Naive thymus-derived CD4-positive, alpha-beta T cell (primary cell): ENCODE measurements at regions not wholly inside any gene's neighbourhood (a gene's known extent, or its start where the extent isn't known, plus 50 kb on each side); places are given as distances from the start of the nearest gene placed in this dataset.

Experiments
- ATAC-seq: fragments of 150-1000 bp; cut with Tn5 transposase; 2 replicates; pipeline ENCODE4 v1.10.0; 2021; ENCODE audit warnings: mild to moderate bottlenecking, moderate library complexity
- CTCF ChIA-PET: fragments of 350-600 bp; sonication (Branson Sonifier 250); formaldehyde crosslinking; loops from one replicate; lab custom pipeline; 2021; ENCODE audit warnings: antibody characterized with exemption; lab: Charles Lee
- POLR2A ChIA-PET: fragments of 350-600 bp; sonication (Branson Sonifier 250); formaldehyde crosslinking; loops from one replicate; lab custom pipeline; 2021; ENCODE audit warnings: antibody characterized with exemption, inconsistent platforms; lab: Charles Lee
- DNase-seq, 9 donors: peaks; one replicate each; pipeline versions ENCODE4 v3.0.0 to v3.0.0-alpha.2; 2020 to 2022; ENCODE audit warnings: mixed read lengths in 1 of 9
- H3K27ac ChIP-seq: one replicate; pipeline ENCODE4 v1.7.0; 2013; ENCODE audit warnings: mild to moderate bottlenecking, low read depth, low read length, moderate library complexity
- H3K27me3 ChIP-seq, 2 donors: one replicate each; pipeline ENCODE4 v1.7.0; 2013; ENCODE audit warnings: low read length in 2 of 2, mild to moderate bottlenecking in 2 of 2, moderate library complexity in 2 of 2; ENCODE audit not compliant: control insufficient read depth in 2 of 2, insufficient read depth in 2 of 2
- H3K36me3 ChIP-seq, 3 experiments: 1 replicate in 2 of 3; 2 replicates in 1 of 3; pipeline ENCODE4 v1.7.0; 2013; ENCODE audit warnings: low read length in 3 of 3, mild to moderate bottlenecking in 3 of 3, moderate library complexity in 1 of 3; ENCODE audit not compliant: insufficient read depth in 3 of 3, control insufficient read depth in 2 of 3
- H3K4me1 ChIP-seq, 2 donors: one replicate each; pipeline ENCODE4 v1.7.0; 2013; ENCODE audit warnings: low read length in 2 of 2, mild to moderate bottlenecking in 2 of 2, moderate library complexity in 1 of 2; ENCODE audit not compliant: control insufficient read depth in 2 of 2, insufficient read depth in 2 of 2
- H3K4me3 ChIP-seq: 2 replicates; pipeline ENCODE4 v1.7.0; 2013; ENCODE audit warnings: mild to moderate bottlenecking, low read length
- H3K9me3 ChIP-seq, 3 experiments: 1 replicate in 2 of 3; 2 replicates in 1 of 3; pipeline ENCODE4 v1.7.0; 2013; ENCODE audit warnings: low read length in 3 of 3; ENCODE audit not compliant: control insufficient read depth in 2 of 3
- H3K27ac Mint-ChIP-seq, 9 donors: one replicate each; pipeline ENCODE4 v1.8.0; 2020 to 2022; ENCODE audit warnings: mixed read lengths in 9 of 9, mild to moderate bottlenecking in 8 of 9, moderate library complexity in 5 of 9, inconsistent platforms in 2 of 9
- H3K27me3 Mint-ChIP-seq, 5 donors: one replicate each; pipeline ENCODE4 v1.8.0; 2021 to 2022; ENCODE audit warnings: mixed read lengths in 5 of 5, mild to moderate bottlenecking in 1 of 5
- H3K36me3 Mint-ChIP-seq, 5 donors: one replicate each; pipeline ENCODE4 v1.8.0; 2020 to 2022; ENCODE audit warnings: mixed read lengths in 5 of 5, mild to moderate bottlenecking in 3 of 5, inconsistent platforms in 1 of 5
- H3K4me1 Mint-ChIP-seq, 7 donors: one replicate each; pipeline ENCODE4 v1.8.0; 2020 to 2022; ENCODE audit warnings: mixed read lengths in 7 of 7, mild to moderate bottlenecking in 3 of 7, inconsistent platforms in 1 of 7
- H3K4me3 Mint-ChIP-seq, 10 donors: one replicate each; pipeline ENCODE4 v1.8.0; 2020 to 2022; ENCODE audit warnings: mild to moderate bottlenecking in 10 of 10, mixed read lengths in 10 of 10, moderate library complexity in 6 of 10, inconsistent platforms in 2 of 10
- H3K9me3 Mint-ChIP-seq, 11 donors: one replicate each; pipeline ENCODE4 v1.8.0; 2020 to 2022; ENCODE audit warnings: mixed read lengths in 11 of 11, mild to moderate bottlenecking in 4 of 11, inconsistent platforms in 1 of 11, moderate library complexity in 1 of 11
- intact Hi-C, 2 donors: fragments of 100-400 bp; cut with micrococcal nuclease; formaldehyde crosslinking; loops; one replicate each; pipeline ENCODE4 v1.15.1; 2023

DNA sequence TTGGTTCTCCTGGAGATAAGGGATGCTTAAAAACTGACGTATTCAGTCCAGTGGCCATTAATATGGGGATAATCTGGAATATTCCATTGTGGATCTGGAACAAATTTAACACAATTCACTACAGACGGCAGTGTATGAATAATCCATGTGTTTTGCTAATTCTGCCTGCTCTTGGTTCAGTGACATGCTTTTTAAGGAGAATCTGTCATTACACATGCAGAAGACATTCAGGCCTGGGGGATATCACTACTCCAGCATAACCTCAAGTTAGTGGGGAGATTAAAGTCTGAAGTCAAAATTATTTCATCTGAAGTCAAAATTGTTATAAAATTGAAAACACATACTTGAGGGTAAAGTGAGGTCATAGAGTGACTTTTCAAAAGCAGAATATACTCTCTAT lies 789.3 kb downstream of the USP25 start:
- Histone ChIP-seq H3K4me1 (no peaks in the 10 kb centered on the region), H3K9me3 (no peaks in the 10 kb centered on the region), H3K4me3 (no peak overlapping the region), H3K36me3 (no peaks in the 10 kb centered on the region), H3K27ac (no peak overlapping the region), H3K27me3 (no peaks in the 10 kb centered on the region)
- DNase-seq = no peak
- Mint-ChIP-seq H3K4me1 (no peaks in the 10 kb centered on the region), H3K9me3 (peaks cover 0 to 20% (median 3%) of the 10 kb centered on the region in 11 donors), H3K36me3 (no peaks in the 10 kb centered on the region), H3K27ac (no peak overlapping the region), H3K4me3 (no peak overlapping the region), H3K27me3 (no peaks in the 10 kb centered on the region)
- ChIA-PET POLR2A (no interaction called here), CTCF (no interaction called here)
- intact Hi-C loops = no loop called here
- no peak for ATAC-seq

DNA sequence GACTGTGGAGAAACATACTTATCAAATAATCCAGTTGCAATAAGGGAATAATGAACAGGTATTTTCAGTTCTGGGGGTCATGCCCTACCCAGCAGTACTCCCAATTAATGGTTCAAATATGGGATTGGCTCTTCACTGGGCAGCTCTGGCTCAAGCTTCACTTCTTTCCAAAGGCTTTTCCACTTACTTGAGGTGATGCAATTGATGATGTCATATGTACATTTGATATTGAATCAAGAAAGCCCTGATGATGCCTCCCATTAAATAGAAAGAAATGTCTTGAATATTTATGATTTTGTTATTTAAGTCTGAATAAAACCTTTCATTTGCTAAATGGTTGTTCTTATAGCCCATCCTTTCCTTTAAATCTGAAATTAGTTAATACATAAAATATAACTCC lies 789.9 kb downstream of the USP25 start:
- H3K27me3 ChIP-seq = no peaks in the 10 kb centered on the region
- H3K9me3 ChIP-seq = no peaks in the 10 kb centered on the region
- Mint-ChIP-seq H3K27me3 (no peaks in the 10 kb centered on the region), H3K9me3 (peaks cover 0 to 20% (median 1%) of the 10 kb centered on the region in 11 donors), H3K4me3 (no peak overlapping the region), H3K27ac (no peak overlapping the region), H3K36me3 (no peaks in the 10 kb centered on the region), H3K4me1 (no peaks in the 10 kb centered on the region)
- no peak overlapping the region for H3K27ac ChIP-seq
- intact Hi-C loops = no loop called here
- no peaks in the 10 kb centered on the region for H3K36me3 ChIP-seq
- H3K4me1 ChIP-seq = no peaks in the 10 kb centered on the region
- CTCF ChIA-PET = no interaction called here
- no peak for ATAC-seq
- no peak for DNase-seq
- no peak overlapping the region for H3K4me3 ChIP-seq
- POLR2A ChIA-PET = no interaction called here

DNA sequence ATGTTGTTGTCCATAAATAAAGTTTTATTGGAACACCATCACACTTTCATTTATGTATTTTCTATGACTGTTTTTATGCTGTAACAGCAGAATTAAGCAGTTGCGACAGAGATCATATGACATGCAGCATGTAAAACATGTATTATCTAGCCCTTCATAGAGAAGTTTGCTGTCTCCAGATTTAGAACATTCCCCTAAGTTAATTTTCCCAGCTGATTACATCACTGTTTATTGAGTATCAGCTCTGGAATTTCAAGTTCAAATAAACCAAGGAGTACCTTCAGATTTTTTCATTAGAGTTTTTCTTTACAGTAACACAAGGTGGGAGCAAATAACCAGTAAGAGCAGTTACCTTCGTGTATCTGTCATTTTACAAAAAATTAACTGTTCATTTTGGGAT lies 792.8 kb downstream of the USP25 start:
- H3K4me3 Mint-ChIP-seq = no peak overlapping the region
- H3K9me3 Mint-ChIP-seq = peaks cover 0 to 18% (median 1%) of the 10 kb centered on the region in 11 donors
- ATAC-seq (no peak), DNase-seq (no peak)
- Histone ChIP-seq H3K9me3 (no peaks in the 10 kb centered on the region), H3K4me1 (no peaks in the 10 kb centered on the region), H3K4me3 (no peak overlapping the region), H3K36me3 (no peaks in the 10 kb centered on the region), H3K27me3 (no peaks in the 10 kb centered on the region), H3K27ac (no peak overlapping the region)
- no peak overlapping the region for H3K27ac Mint-ChIP-seq
- H3K27me3 Mint-ChIP-seq = no peaks in the 10 kb centered on the region
- intact Hi-C loops = no loop called here
- ChIA-PET CTCF (no interaction called here), POLR2A (no interaction called here)
- H3K4me1 Mint-ChIP-seq = no peaks in the 10 kb centered on the region
- H3K36me3 Mint-ChIP-seq = no peaks in the 10 kb centered on the region

DNA sequence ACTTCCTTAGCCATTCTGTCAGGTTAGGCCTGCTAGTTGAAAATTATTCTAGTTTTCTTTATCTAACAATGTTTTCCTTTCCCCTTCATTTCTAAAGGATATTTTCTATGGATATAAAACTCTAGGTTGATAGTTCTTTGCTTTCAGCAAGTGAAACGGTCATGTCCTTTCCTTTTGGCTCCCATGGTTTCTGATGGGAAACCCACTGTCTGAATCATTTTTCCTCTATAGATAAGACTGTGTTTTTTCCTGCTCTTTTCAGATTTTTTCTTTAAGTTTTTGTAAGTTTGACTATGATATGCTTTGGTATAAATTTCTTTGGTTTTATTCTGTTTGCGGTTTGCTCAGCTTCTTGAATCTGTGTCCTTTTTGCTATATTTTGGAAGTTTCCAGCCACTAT lies 800.9 kb downstream of the USP25 start:
- no peaks in the 10 kb centered on the region for H3K9me3 ChIP-seq
- Mint-ChIP-seq H3K27me3 (no peaks in the 10 kb centered on the region), H3K27ac (no peak overlapping the region), H3K4me1 (no peaks in the 10 kb centered on the region), H3K4me3 (no peak overlapping the region), H3K36me3 (no peaks in the 10 kb centered on the region), H3K9me3 (peaks cover 0 to 21% (median 6%) of the 10 kb centered on the region in 11 donors)
- no peaks in the 10 kb centered on the region for H3K4me1 ChIP-seq
- H3K4me3 ChIP-seq = no peak overlapping the region
- no peaks in the 10 kb centered on the region for H3K36me3 ChIP-seq
- ATAC-seq (no peak), DNase-seq (no peak)
- intact Hi-C loops = no loop called here
- ChIA-PET CTCF (no interaction called here), POLR2A (no interaction called here)
- no peak overlapping the region for H3K27ac ChIP-seq
- H3K27me3 ChIP-seq = no peaks in the 10 kb centered on the region

DNA sequence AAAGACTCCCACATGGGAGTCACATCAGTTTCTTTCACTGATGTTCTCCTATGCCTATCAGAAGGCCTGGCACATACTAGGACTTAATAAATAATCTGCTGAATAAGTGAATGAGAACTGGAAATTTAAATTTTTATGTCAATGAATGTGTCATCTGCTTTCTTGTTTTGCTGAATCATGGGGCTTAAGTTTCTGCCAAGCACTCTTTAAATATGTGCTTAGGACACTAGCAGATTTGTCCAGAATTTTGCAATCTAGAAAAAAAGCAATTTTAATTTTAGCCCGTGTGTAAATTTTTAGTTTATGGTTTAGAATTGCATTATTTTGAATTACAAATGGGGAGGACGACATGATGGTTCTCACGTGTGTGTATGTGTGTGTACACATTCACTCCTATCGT lies 803.1 kb downstream of the USP25 start:
- Mint-ChIP-seq H3K36me3 (no peaks in the 10 kb centered on the region), H3K27me3 (no peaks in the 10 kb centered on the region), H3K9me3 (peaks cover 0 to 21% (median 4%) of the 10 kb centered on the region in 11 donors), H3K4me1 (no peaks in the 10 kb centered on the region), H3K4me3 (no peak overlapping the region), H3K27ac (no peak overlapping the region)
- no peak for ATAC-seq
- no peaks in the 10 kb centered on the region for H3K4me1 ChIP-seq
- no peak overlapping the region for H3K27ac ChIP-seq
- H3K4me3 ChIP-seq = no peak overlapping the region
- no peaks in the 10 kb centered on the region for H3K27me3 ChIP-seq
- intact Hi-C loops = no loop called here
- no peak for DNase-seq
- ChIA-PET POLR2A (no interaction called here), CTCF (no interaction called here)
- H3K36me3 ChIP-seq = no peaks in the 10 kb centered on the region
- no peaks in the 10 kb centered on the region for H3K9me3 ChIP-seq

DNA sequence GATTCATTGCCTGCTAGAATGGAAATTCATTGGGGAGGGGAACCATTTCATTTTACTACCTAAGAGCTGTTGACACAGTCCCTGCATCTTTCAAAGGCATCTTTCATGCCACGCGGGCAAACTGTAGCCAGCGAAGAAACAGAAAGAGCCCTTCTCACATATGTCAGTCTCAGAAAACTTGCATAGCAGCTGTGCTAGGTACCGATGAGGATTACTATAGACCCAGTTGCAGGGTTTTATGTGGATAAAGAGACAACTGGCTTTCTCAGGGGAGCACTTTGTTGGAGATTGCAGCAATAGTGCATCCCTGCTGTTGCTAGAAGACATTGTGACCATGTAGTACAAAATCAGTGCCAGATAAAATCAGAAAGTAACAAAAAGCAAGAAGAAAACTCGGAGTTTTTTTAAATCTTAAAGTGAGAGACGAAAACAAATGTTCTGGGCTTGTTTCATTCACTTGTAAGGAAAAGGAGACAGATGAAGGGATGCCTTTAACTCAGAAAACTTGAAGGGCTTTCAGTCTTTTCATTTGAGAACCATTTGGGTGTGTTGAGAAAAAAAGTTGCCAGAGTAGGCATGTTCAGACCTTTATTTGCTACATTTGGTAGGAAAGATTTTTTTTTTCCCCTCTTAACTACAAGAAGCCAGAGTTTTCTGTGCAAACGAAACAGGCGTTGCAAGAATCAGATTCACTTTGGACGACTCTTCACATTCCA lies 804.1 kb downstream of the USP25 start:
- no peak for ATAC-seq
- no peak for DNase-seq
- Histone ChIP-seq H3K36me3 (no peaks in the 10 kb centered on the region), H3K4me3 (no peak overlapping the region), H3K27me3 (no peaks in the 10 kb centered on the region), H3K27ac (no peak overlapping the region), H3K4me1 (no peaks in the 10 kb centered on the region), H3K9me3 (no peaks in the 10 kb centered on the region)
- Mint-ChIP-seq H3K27me3 (no peaks in the 10 kb centered on the region), H3K9me3 (peaks cover 0 to 19% (median 4%) of the 10 kb centered on the region in 11 donors), H3K4me3 (no peak overlapping the region), H3K27ac (no peak overlapping the region), H3K36me3 (no peaks in the 10 kb centered on the region), H3K4me1 (no peaks in the 10 kb centered on the region)
- intact Hi-C loops = no loop called here
- POLR2A ChIA-PET = no interaction called here
- CTCF ChIA-PET = no interaction called here

DNA sequence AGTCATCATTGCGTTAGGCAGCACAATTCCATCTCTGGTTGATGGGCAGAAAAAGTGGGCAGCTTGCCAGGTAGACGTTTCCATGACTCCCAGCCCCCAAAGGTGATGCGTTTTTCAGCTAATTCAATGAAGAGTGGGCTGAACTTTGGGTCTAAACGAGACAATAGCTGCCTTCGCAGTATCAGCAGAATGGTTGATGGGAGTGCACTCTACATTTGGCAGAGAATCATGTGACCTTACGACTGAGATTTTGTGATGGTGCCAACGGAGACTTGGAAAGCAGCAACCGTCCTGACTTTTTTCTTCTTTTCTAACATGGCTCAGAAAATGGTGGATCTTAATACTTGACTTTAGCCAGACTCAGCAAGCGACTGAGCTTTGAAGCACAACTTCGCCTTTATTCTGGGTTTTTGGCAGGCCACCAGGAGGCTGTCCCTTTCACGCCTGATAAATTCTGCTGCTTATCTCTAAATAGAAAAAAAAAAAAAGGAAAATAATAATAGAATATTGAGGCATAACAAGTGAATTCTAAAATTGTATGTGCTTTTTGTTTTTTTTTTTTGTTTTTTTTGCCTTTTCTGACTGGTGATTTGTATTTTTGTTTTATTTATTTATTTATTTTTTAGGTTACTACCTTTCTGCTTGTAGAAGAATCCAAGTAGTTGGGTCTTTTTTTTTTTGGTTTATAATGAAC lies 804.8 kb downstream of the USP25 start:
- no peaks in the 10 kb centered on the region for H3K36me3 Mint-ChIP-seq
- no peak overlapping the region for H3K4me3 Mint-ChIP-seq
- no peaks in the 10 kb centered on the region for H3K9me3 ChIP-seq
- no peaks in the 10 kb centered on the region for H3K36me3 ChIP-seq
- intact Hi-C loops = no loop called here
- no peak for DNase-seq
- H3K27ac ChIP-seq = no peak overlapping the region
- no peak overlapping the region for H3K4me3 ChIP-seq
- ATAC-seq = no peak
- no peaks in the 10 kb centered on the region for H3K4me1 Mint-ChIP-seq
- no peaks in the 10 kb centered on the region for H3K4me1 ChIP-seq
- CTCF ChIA-PET = no interaction called here
- no peak overlapping the region for H3K27ac Mint-ChIP-seq
- no peaks in the 10 kb centered on the region for H3K27me3 Mint-ChIP-seq
- H3K9me3 Mint-ChIP-seq = peaks cover 0 to 15% (median 3%) of the 10 kb centered on the region in 11 donors
- POLR2A ChIA-PET = no interaction called here
- H3K27me3 ChIP-seq = no peaks in the 10 kb centered on the region
